H1 (cell line): ENCODE measurements at regions not wholly inside any gene's neighbourhood (a gene's known extent, or its start where the extent isn't known, plus 50 kb on each side); places are given as distances from the start of the nearest gene placed in this dataset.

Experiments
- CTCF ChIA-PET: fragments of 300-600 bp; sonication (Branson Sonifier 250); formaldehyde crosslinking; loops from one replicate; lab custom pipeline; 2021; ENCODE audit not compliant: partially characterized antibody; lab: Charles Lee
- POLR2A ChIA-PET: fragments of 300-600 bp; sonication (Branson Sonifier 250); formaldehyde crosslinking; loops from one replicate; lab custom pipeline; 2021; ENCODE audit warnings: inconsistent platforms; ENCODE audit not compliant: partially characterized antibody; lab: Charles Lee
- DNase-seq, 2 experiments: peaks; one replicate each; pipeline versions ENCODE4 v3.0.0 to v3.0.0-alpha.2; 2010 to 2022; ENCODE audit warnings: low spot score in 2 of 2, low read depth in 1 of 2, mixed read lengths in 1 of 2
- FAIRE-seq: peaks from 2 replicates; lab custom pipeline; 2011; peaks lifted over from hg19 to GRCh38; lab: Jason Lieb, UNC
- H2AFZ ChIP-seq: 2 replicates; pipeline ENCODE4 v1.8.1; 2012; ENCODE audit warnings: low read length, inconsistent platforms
- H2AK5ac ChIP-seq: 2 replicates; pipeline ENCODE4 v1.6.1; 2013; ENCODE audit warnings: low read depth, low read length
- H2BK120ac ChIP-seq: replicated peaks from 2 replicates; pipeline ENCODE3; 2013; ENCODE audit warnings: low read depth, low read length, inconsistent platforms
- H2BK12ac ChIP-seq: 2 replicates; pipeline ENCODE4 v1.6.1; 2013; ENCODE audit warnings: low read depth, low read length
- H2BK15ac ChIP-seq: 2 replicates; pipeline ENCODE4 v1.6.1; 2013; ENCODE audit warnings: low read length
- H2BK20ac ChIP-seq: 2 replicates; pipeline ENCODE4 v1.6.1; 2013; ENCODE audit warnings: low read length
- H2BK5ac ChIP-seq: 2 replicates; pipeline ENCODE4 v1.6.1; 2013; ENCODE audit warnings: low read depth, low read length
- H3K14ac ChIP-seq: 2 replicates; pipeline ENCODE4 v1.6.1; 2013; ENCODE audit warnings: inconsistent platforms; ENCODE audit not compliant: insufficient read length
- H3K18ac ChIP-seq: 2 replicates; pipeline ENCODE4 v1.6.1; 2013; ENCODE audit warnings: low read length; ENCODE audit errors: extremely low read depth
- H3K23ac ChIP-seq: 2 replicates; pipeline ENCODE4 v1.6.1; 2013; ENCODE audit warnings: inconsistent platforms; ENCODE audit not compliant: insufficient read length
- H3K23me2 ChIP-seq: 2 replicates; pipeline ENCODE4 v1.6.1; 2013; ENCODE audit warnings: low read depth, low read length
- H3K27ac ChIP-seq: 2 replicates; pipeline ENCODE4 v1.6.1; 2011; ENCODE audit warnings: low read depth, low read length, inconsistent platforms
- H3K27me3 ChIP-seq, 4 experiments: replicated peaks in 1 of 4; 1 replicate in 1 of 4; 2 replicates in 3 of 4; pipeline versions ENCODE4 v1.6.1 to v1.8.1; 2011 to 2013; ENCODE audit warnings: low read length in 3 of 4, mild to moderate bottlenecking in 3 of 4, inconsistent platforms in 2 of 4, mixed read lengths in 2 of 4, moderate library complexity in 1 of 4; ENCODE audit not compliant: control insufficient read depth in 3 of 4, insufficient read depth in 3 of 4; ENCODE audit errors: extremely low read depth in 1 of 4
- H3K36me3 ChIP-seq, 4 experiments: 2 replicates each; pipeline versions ENCODE4 v1.6.1 to v1.8.1; 2011 to 2013; ENCODE audit warnings: mild to moderate bottlenecking in 4 of 4, low read length in 3 of 4, moderate library complexity in 2 of 4, control low read depth in 1 of 4, inconsistent platforms in 1 of 4; ENCODE audit not compliant: insufficient read depth in 4 of 4, control insufficient read depth in 2 of 4
- H3K4ac ChIP-seq: replicated peaks from 2 replicates; pipeline ENCODE3; 2013; ENCODE audit warnings: low read length, low read depth, mixed read lengths, inconsistent platforms; ENCODE audit not compliant: insufficient read length
- H3K4me1 ChIP-seq, 4 experiments: replicated peaks in 1 of 4; 1 replicate in 1 of 4; 2 replicates in 3 of 4; pipeline versions ENCODE4 v1.6.1 to v1.8.1; 2011 to 2013; ENCODE audit warnings: low read length in 3 of 4, inconsistent platforms in 2 of 4, mixed read lengths in 1 of 4; ENCODE audit not compliant: insufficient read depth in 4 of 4, control insufficient read depth in 3 of 4
- H3K4me2 ChIP-seq, 2 experiments: 2 replicates each; pipeline versions ENCODE4 v1.6.1 to v1.8.1; 2011 to 2013; ENCODE audit warnings: low read depth in 2 of 2, low read length in 2 of 2, control low read depth in 1 of 2, inconsistent platforms in 1 of 2, mild to moderate bottlenecking in 1 of 2; ENCODE audit not compliant: insufficient read depth in 1 of 2
- H3K4me3 ChIP-seq, 4 experiments: fragments of 200-600, 300-600 bp in 1 of 4; sonication (generic), shearing (Covaris generic), sonication (Bioruptor Twin) in 1 of 4; 2 replicates each; pipeline versions ENCODE4 v1.5.1 to v1.8.1; 2011 to 2016; ENCODE audit warnings: low read length in 4 of 4, low read depth in 3 of 4, control low read depth in 2 of 4, inconsistent platforms in 2 of 4, mild to moderate bottlenecking in 2 of 4, mixed read lengths in 1 of 4, moderate library complexity in 1 of 4; ENCODE audit not compliant: insufficient read depth in 2 of 4; ENCODE audit errors: extremely low read depth in 1 of 4
- H3K56ac ChIP-seq: replicated peaks from 2 replicates; pipeline ENCODE3; 2013; ENCODE audit warnings: low read depth, mild to moderate bottlenecking, mixed read lengths, low read length, inconsistent platforms; ENCODE audit not compliant: insufficient read length
- H3K79me1 ChIP-seq: 2 replicates; pipeline ENCODE4 v1.6.1; 2013; ENCODE audit warnings: low read depth, low read length, control low read depth
- H3K79me2 ChIP-seq, 2 experiments: 2 replicates each; pipeline versions ENCODE4 v1.6.1 to v1.8.1; 2012 to 2013; ENCODE audit warnings: low read length in 2 of 2, mild to moderate bottlenecking in 2 of 2, inconsistent platforms in 1 of 2; ENCODE audit not compliant: insufficient read depth in 2 of 2, control insufficient read depth in 1 of 2
- H3K9ac ChIP-seq, 4 experiments: replicated peaks in 1 of 4; 1 replicate in 1 of 4; 2 replicates in 3 of 4; pipeline versions ENCODE4 v1.6.1 to v1.8.1; 2011 to 2013; ENCODE audit warnings: low read depth in 3 of 4, low read length in 3 of 4, control low read depth in 2 of 4, mild to moderate bottlenecking in 2 of 4, moderate library complexity in 2 of 4, inconsistent platforms in 1 of 4; ENCODE audit errors: extremely low read depth in 1 of 4
- H3K9me3 ChIP-seq, 2 experiments: 2 replicates each; pipeline versions ENCODE4 v1.6.1 to v1.8.1; 2012 to 2013; ENCODE audit warnings: mild to moderate bottlenecking in 2 of 2, moderate library complexity in 2 of 2, control low read depth in 1 of 2, inconsistent platforms in 1 of 2, low read depth in 1 of 2, low read length in 1 of 2, mixed read lengths in 1 of 2; ENCODE audit not compliant: insufficient read depth in 2 of 2
- H4K20me1 ChIP-seq, 2 experiments: replicated peaks in 1 of 2; 2 replicates each; pipeline versions ENCODE3 to v1.8.1; 2011 to 2013; ENCODE audit warnings: inconsistent platforms in 2 of 2, low read length in 2 of 2, mild to moderate bottlenecking in 1 of 2; ENCODE audit not compliant: insufficient read depth in 2 of 2, control insufficient read depth in 1 of 2
- H4K5ac ChIP-seq: 2 replicates; pipeline ENCODE4 v1.6.1; 2013; ENCODE audit warnings: low read length, low read depth, mixed read lengths, inconsistent platforms; ENCODE audit not compliant: insufficient read length
- H4K8ac ChIP-seq: 2 replicates; pipeline ENCODE4 v1.8.0; 2013; ENCODE audit warnings: mild to moderate bottlenecking, moderate library complexity, low read length, inconsistent platforms; ENCODE audit not compliant: insufficient read depth; ENCODE audit errors: extremely low read depth
- H4K91ac ChIP-seq: replicated peaks from 2 replicates; pipeline ENCODE3; 2013; ENCODE audit warnings: low read length, mixed read lengths, inconsistent platforms; ENCODE audit not compliant: insufficient read length
- CHD1 ChIP-seq: IDR thresholded peaks from 2 replicates; pipeline ENCODE4 v1.6.1; 2012; ENCODE audit warnings: low read depth, low read length, improper control_type of control experiment
- CREB1 ChIP-seq: IDR thresholded peaks from 2 replicates; pipeline ENCODE4 v1.6.1; 2012; ENCODE audit warnings: inconsistent platforms
- HDAC2 ChIP-seq, 2 experiments: fragments of 300-600 bp in 1 of 2; sonication (generic) in 1 of 2; IDR thresholded peaks; 2 replicates each; pipeline ENCODE4 v1.6.1; 2011 to 2012; ENCODE audit warnings: low read depth in 2 of 2, low read length in 2 of 2, mild to moderate bottlenecking in 2 of 2, moderate library complexity in 2 of 2, borderline replicate concordance in 1 of 2, inconsistent platforms in 1 of 2
- HDAC6 ChIP-seq: IDR thresholded peaks from one replicate; pipeline ENCODE4 v1.7.1; 2012; ENCODE audit warnings: low read depth, mild to moderate bottlenecking, inconsistent platforms, low read length, moderate library complexity
- NRF1 ChIP-seq: IDR thresholded peaks from 2 replicates; pipeline ENCODE4 v1.6.1; 2011; ENCODE audit warnings: mild to moderate bottlenecking, low read depth, low read length, improper control_type of control experiment
- POU5F1 ChIP-seq: IDR thresholded peaks from 2 replicates; pipeline ENCODE4 v1.6.1; 2011; ENCODE audit warnings: low read depth, mild to moderate bottlenecking, low read length, moderate library complexity
- RBBP5 ChIP-seq: IDR thresholded peaks from 2 replicates; pipeline ENCODE4 v1.7.1; 2012; ENCODE audit warnings: low read depth, mild to moderate bottlenecking, inconsistent platforms, low read length, moderate library complexity, borderline replicate concordance
- RFX5 ChIP-seq: IDR thresholded peaks from 2 replicates; pipeline ENCODE4 v1.6.1; 2011; ENCODE audit warnings: low read depth, low read length, improper control_type of control experiment, borderline replicate concordance
- SAP30 ChIP-seq: fragments of 300-600 bp; sonication (generic); IDR thresholded peaks from 2 replicates; pipeline ENCODE4 v1.7.1; 2012; ENCODE audit warnings: low read length, moderate library complexity, mild to moderate bottlenecking, inconsistent platforms; ENCODE audit not compliant: insufficient read depth, insufficient replicate concordance
- SIRT6 ChIP-seq: IDR thresholded peaks from one replicate; pipeline ENCODE4 v1.7.1; 2012; ENCODE audit warnings: low read length, inconsistent platforms
- SRF ChIP-seq: IDR thresholded peaks from 2 replicates; pipeline ENCODE4 v1.6.1; 2011; ENCODE audit warnings: mild to moderate bottlenecking, low read depth, low read length, moderate library complexity
- TEAD4 ChIP-seq: IDR thresholded peaks from 2 replicates; pipeline ENCODE4 v1.6.1; 2012; ENCODE audit warnings: low read depth, low read length, inconsistent platforms, mixed read lengths
- WGBS, 2 experiments: shearing (Covaris generic) in 1 of 2; methylation state at CpG; one replicate each; pipeline versions ENCODE4 v1.1.6 to v1.1.7; 2013 to 2015; ENCODE audit warnings: low lambda C conversion rate in 2 of 2, mixed read lengths in 2 of 2, inconsistent platforms in 1 of 2, low coverage in 1 of 2, missing lambda C conversion rate in 1 of 2; ENCODE audit not compliant: insufficient replicate concordance in 2 of 2, insufficient coverage in 1 of 2, insufficient read length in 1 of 2; ENCODE audit errors: extremely low coverage in 1 of 2, missing lambda C conversion rate in 1 of 2; 5-methylcytosine and 5-hydroxymethylcytosine counted together
- TF ChIP-seq, protein P1 (sequence below): IDR thresholded peaks from 2 replicates; pipeline ENCODE4 v1.6.1; 2012; ENCODE audit warnings: inconsistent platforms
- TF ChIP-seq, protein P2 (sequence below): IDR thresholded peaks from 2 replicates; pipeline ENCODE4 v1.6.1; 2012; ENCODE audit warnings: low read length, inconsistent platforms

DNA sequence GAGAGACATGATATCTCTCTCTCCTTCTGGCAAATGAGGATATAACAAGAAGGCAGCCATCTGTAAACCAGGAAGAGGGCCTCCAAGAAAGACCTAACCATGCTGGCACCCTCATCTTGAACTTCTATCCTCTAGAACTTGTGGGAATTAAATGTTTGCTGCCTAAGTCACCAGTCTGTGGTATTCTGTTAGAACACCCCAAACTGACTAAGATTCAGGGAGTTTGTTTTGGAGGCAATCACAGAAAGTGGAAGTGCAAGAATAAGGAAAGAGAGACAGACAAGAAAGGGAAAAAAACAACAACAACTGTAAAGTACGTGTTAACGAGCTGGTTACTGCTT lies 114.5 kb upstream of the GOT2 start:
- no peak overlapping the region for H3K4me2 ChIP-seq
- H4K91ac ChIP-seq: no peak overlapping the region
- H3K4me1 ChIP-seq: no peaks in the 10 kb centered on the region
- POLR2A ChIA-PET: interaction anchor here (2.5 kb wide), 1 partner anchor 15 kb away, joined by 6 read pairs; no protein-coding TSS in a partner anchor
- H3K4me3 ChIP-seq: no peak overlapping the region
- no peak overlapping the region for H3K56ac ChIP-seq
- H3K9ac ChIP-seq: no peak overlapping the region
- no peak overlapping the region for H2BK20ac ChIP-seq
- H2AK5ac ChIP-seq: no peak overlapping the region
- no peak overlapping the region for H2BK5ac ChIP-seq
- H2BK12ac ChIP-seq: no peak overlapping the region
- CTCF ChIA-PET: no interaction called here
- no peak overlapping the region for H4K8ac ChIP-seq
- H3K79me2 ChIP-seq: no peaks in the 10 kb centered on the region
- H3K18ac ChIP-seq: no peak overlapping the region
- 88% methylated on average over 2 of the region's 2 CpGs; no CpG with 5 or more reads in 1 of the 2 experiments for WGBS, 2 experiments
- H2AFZ ChIP-seq: no peak overlapping the region
- H3K4ac ChIP-seq: no peak overlapping the region
- no peak for DNase-seq
- peaks cover 3 to 8% of the 10 kb centered on the region in 2 experiments; a peak in 2 of 4 replicates for H3K9me3 ChIP-seq
- H2BK15ac ChIP-seq: no peak overlapping the region
- H3K23me2 ChIP-seq: no peaks in the 10 kb centered on the region
- FAIRE-seq: no peak
- no peaks in the 10 kb centered on the region for H3K79me1 ChIP-seq
- H3K27me3 ChIP-seq: peaks cover 0 to 1% (median 0%) of the 10 kb centered on the region in 4 experiments; a peak in 1 of 7 replicates
- no peak overlapping the region for H3K14ac ChIP-seq
- no peak overlapping the region for H4K5ac ChIP-seq
- no peaks in the 10 kb centered on the region for H3K36me3 ChIP-seq
- no peak overlapping the region for H3K27ac ChIP-seq
- no peak overlapping the region for H3K23ac ChIP-seq
- H2BK120ac ChIP-seq: no peak overlapping the region
- H4K20me1 ChIP-seq: no peaks in the 10 kb centered on the region
- TF ChIP-seq SRF (no peak), HDAC6 (no peak), SIRT6 (no peak), CHD1 (no peak), RFX5 (no peak), HDAC2 (IDR thresholded peaks at IDR 0.05; ENCODE audit: borderline replicate concordance in 1 of 2, low read depth in 2 of 2, low read length in 2 of 2) (no peak), CREB1 (no peak), POU5F1 (no peak), RBBP5 (no peak), NRF1 (no peak), TEAD4 (no peak), SAP30 (no peak)
- TF ChIP-seq, protein P1, sequence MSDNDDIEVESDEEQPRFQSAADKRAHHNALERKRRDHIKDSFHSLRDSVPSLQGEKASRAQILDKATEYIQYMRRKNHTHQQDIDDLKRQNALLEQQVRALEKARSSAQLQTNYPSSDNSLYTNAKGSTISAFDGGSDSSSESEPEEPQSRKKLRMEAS: no peak
- TF ChIP-seq, protein P2, sequence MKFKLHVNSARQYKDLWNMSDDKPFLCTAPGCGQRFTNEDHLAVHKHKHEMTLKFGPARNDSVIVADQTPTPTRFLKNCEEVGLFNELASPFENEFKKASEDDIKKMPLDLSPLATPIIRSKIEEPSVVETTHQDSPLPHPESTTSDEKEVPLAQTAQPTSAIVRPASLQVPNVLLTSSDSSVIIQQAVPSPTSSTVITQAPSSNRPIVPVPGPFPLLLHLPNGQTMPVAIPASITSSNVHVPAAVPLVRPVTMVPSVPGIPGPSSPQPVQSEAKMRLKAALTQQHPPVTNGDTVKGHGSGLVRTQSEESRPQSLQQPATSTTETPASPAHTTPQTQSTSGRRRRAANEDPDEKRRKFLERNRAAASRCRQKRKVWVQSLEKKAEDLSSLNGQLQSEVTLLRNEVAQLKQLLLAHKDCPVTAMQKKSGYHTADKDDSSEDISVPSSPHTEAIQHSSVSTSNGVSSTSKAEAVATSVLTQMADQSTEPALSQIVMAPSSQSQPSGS: no peak
